Lower leg skin (tissue), 3 donors: ENCODE measurements at regions not wholly inside any gene's neighbourhood (a gene's known extent, or its start where the extent isn't known, plus 50 kb on each side); places are given as distances from the start of the nearest gene placed in this dataset.

Experiments used
- POLR2A ChIP-seq, 2 donors: fragments of 450-650 bp; IDR thresholded peaks; one replicate each; pipeline ENCODE4 v1.6.1; 2016 to 2017; ENCODE audit warnings: antibody characterized with exemption in 2 of 2, mild to moderate bottlenecking in 1 of 2, moderate library complexity in 1 of 2
- TF ChIP-seq, protein P1 (sequence below), 3 donors: fragments of 450-650 bp; IDR thresholded peaks; one replicate each; pipeline ENCODE4 v1.5.1; 2016; ENCODE audit warnings: antibody characterized with exemption in 3 of 3, mild to moderate bottlenecking in 3 of 3, moderate library complexity in 2 of 3

GRCh38 chr19:29089315-29089870 lies 123.6 kb downstream of the UQCRFS1 start:
- TF ChIP-seq, protein P1, sequence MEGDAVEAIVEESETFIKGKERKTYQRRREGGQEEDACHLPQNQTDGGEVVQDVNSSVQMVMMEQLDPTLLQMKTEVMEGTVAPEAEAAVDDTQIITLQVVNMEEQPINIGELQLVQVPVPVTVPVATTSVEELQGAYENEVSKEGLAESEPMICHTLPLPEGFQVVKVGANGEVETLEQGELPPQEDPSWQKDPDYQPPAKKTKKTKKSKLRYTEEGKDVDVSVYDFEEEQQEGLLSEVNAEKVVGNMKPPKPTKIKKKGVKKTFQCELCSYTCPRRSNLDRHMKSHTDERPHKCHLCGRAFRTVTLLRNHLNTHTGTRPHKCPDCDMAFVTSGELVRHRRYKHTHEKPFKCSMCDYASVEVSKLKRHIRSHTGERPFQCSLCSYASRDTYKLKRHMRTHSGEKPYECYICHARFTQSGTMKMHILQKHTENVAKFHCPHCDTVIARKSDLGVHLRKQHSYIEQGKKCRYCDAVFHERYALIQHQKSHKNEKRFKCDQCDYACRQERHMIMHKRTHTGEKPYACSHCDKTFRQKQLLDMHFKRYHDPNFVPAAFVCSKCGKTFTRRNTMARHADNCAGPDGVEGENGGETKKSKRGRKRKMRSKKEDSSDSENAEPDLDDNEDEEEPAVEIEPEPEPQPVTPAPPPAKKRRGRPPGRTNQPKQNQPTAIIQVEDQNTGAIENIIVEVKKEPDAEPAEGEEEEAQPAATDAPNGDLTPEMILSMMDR (IDR thresholded peaks at IDR 0.05): no peak
- no peak for TF ChIP-seq POLR2A (IDR thresholded peaks at IDR 0.05)
